IMR-90 (cell line): ENCODE measurements at regions not wholly inside any gene's neighbourhood (a gene's known extent, or its start where the extent isn't known, plus 50 kb on each side); places are given as distances from the start of the nearest gene placed in this dataset.

Experiments used
- ATAC-seq: fragments of 200-7000 bp; cut with Tn5 transposase; 2 replicates; pipeline ENCODE4 v1.9.1; 2020; ENCODE audit warnings: low read depth, mild to moderate bottlenecking, moderate library complexity
- BruUV-seq: library from RNA; stranded (reverse); fragments of 400-500 nt; replicated peaks from 2 replicates; lab custom pipeline; 2021; lab: Mats Ljungman, UMichigan
- CTCF ChIA-PET: fragments of 300-600 bp; formaldehyde crosslinking; extraction: SDS; loops from one replicate; lab custom pipeline; 2021; ENCODE audit warnings: antibody characterized with exemption; lab: Yijun Ruan, JAX
- POLR2A ChIA-PET: fragments of 300-600 bp; sonication (Branson Sonifier 250); formaldehyde crosslinking; loops from one replicate; lab custom pipeline; 2022; ENCODE audit warnings: antibody characterized with exemption; ENCODE audit not compliant: unreplicated experiment; lab: Charles Lee
- DNase-seq: peaks from one replicate; pipeline ENCODE4 v3.0.0; 2013
- H2AFZ ChIP-seq: replicated peaks from 2 replicates; pipeline ENCODE3; 2013; ENCODE audit warnings: low read length, mild to moderate bottlenecking; ENCODE audit not compliant: poor library complexity
- H2AK5ac ChIP-seq: 2 replicates; pipeline ENCODE4 v1.6.1; 2013; ENCODE audit warnings: low read depth, low read length, inconsistent platforms
- H2AK9ac ChIP-seq: replicated peaks from 2 replicates; pipeline ENCODE3; 2013; ENCODE audit warnings: mild to moderate bottlenecking, low read depth, low read length, moderate library complexity; ENCODE audit not compliant: poor library complexity
- H2BK120ac ChIP-seq: 2 replicates; pipeline ENCODE4 v1.6.1; 2013; ENCODE audit warnings: low read depth, low read length, inconsistent platforms
- H2BK15ac ChIP-seq: 3 replicates; pipeline ENCODE4 v1.6.1; 2013; ENCODE audit warnings: low read depth, low read length, inconsistent platforms
- H2BK20ac ChIP-seq: 2 replicates; pipeline ENCODE4 v1.6.1; 2013; ENCODE audit warnings: low read depth, mild to moderate bottlenecking, inconsistent platforms, low read length, moderate library complexity
- H2BK5ac ChIP-seq: 2 replicates; pipeline ENCODE4 v1.6.1; 2013; ENCODE audit warnings: mild to moderate bottlenecking, low read depth, low read length, inconsistent platforms; ENCODE audit not compliant: poor library complexity, severe bottlenecking
- H3K14ac ChIP-seq: replicated peaks from 2 replicates; pipeline ENCODE4 v1.6.1; 2013; ENCODE audit warnings: low read depth, low read length, inconsistent platforms
- H3K18ac ChIP-seq: 2 replicates; pipeline ENCODE4 v1.6.1; 2013; ENCODE audit warnings: low read depth, low read length, control low read depth
- H3K23ac ChIP-seq: 2 replicates; pipeline ENCODE4 v1.6.1; 2013; ENCODE audit warnings: low read depth, low read length, inconsistent platforms
- H3K27ac ChIP-seq: 2 replicates; pipeline ENCODE4 v1.5.1; 2013; ENCODE audit warnings: mild to moderate bottlenecking, control low read depth, low read length; ENCODE audit not compliant: insufficient read depth
- H3K27me3 ChIP-seq: 2 replicates; pipeline ENCODE4 v1.6.1; 2013; ENCODE audit warnings: low read length; ENCODE audit not compliant: control insufficient read depth, insufficient read depth
- H3K36me3 ChIP-seq: 2 replicates; pipeline ENCODE4 v1.6.1; 2013; ENCODE audit warnings: low read length, mixed read lengths; ENCODE audit not compliant: control insufficient read depth, insufficient read depth
- H3K4ac ChIP-seq: 2 replicates; pipeline ENCODE4 v1.6.1; 2013; ENCODE audit warnings: low read depth, low read length, inconsistent platforms
- H3K4me1 ChIP-seq: 2 replicates; pipeline ENCODE4 v1.6.1; 2013; ENCODE audit warnings: low read length, mixed read lengths; ENCODE audit not compliant: control insufficient read depth, insufficient read depth
- H3K4me2 ChIP-seq: 2 replicates; pipeline ENCODE4 v1.6.1; 2013; ENCODE audit warnings: low read depth, mild to moderate bottlenecking, control low read depth, low read length, moderate library complexity
- H3K4me3 ChIP-seq: 2 replicates; pipeline ENCODE4 v1.5.1; 2013; ENCODE audit warnings: low read depth, mild to moderate bottlenecking, control low read depth, low read length, moderate library complexity; ENCODE audit not compliant: insufficient read depth
- H3K56ac ChIP-seq: 2 replicates; pipeline ENCODE4 v1.6.1; 2013; ENCODE audit warnings: low read length, inconsistent platforms; ENCODE audit not compliant: insufficient read depth; ENCODE audit errors: extremely low read depth
- H3K79me1 ChIP-seq, 2 experiments: 2 replicates each; pipeline ENCODE4 v1.6.1; 2013; ENCODE audit warnings: low read length in 2 of 2, inconsistent platforms in 1 of 2, low read depth in 1 of 2
- H3K9ac ChIP-seq: 2 replicates; pipeline ENCODE4 v1.6.1; 2013; ENCODE audit warnings: low read depth, low read length, control low read depth
- H3K9me1 ChIP-seq: 2 replicates; pipeline ENCODE4 v1.6.1; 2013; ENCODE audit warnings: low read length, inconsistent platforms; ENCODE audit not compliant: insufficient read depth
- H3K9me3 ChIP-seq: 2 replicates; pipeline ENCODE4 v1.6.1; 2013; ENCODE audit warnings: low read length; ENCODE audit not compliant: control insufficient read depth, insufficient read depth
- H4K20me1 ChIP-seq: 2 replicates; pipeline ENCODE4 v1.6.1; 2013; ENCODE audit warnings: low read length, inconsistent platforms; ENCODE audit not compliant: insufficient read depth
- H4K5ac ChIP-seq: 2 replicates; pipeline ENCODE4 v1.6.1; 2013; ENCODE audit warnings: mild to moderate bottlenecking, low read depth, low read length, control low read depth
- H4K8ac ChIP-seq, 2 experiments: 2 replicates each; pipeline ENCODE4 v1.6.1; 2013; ENCODE audit warnings: low read depth in 2 of 2, low read length in 2 of 2, control low read depth in 1 of 2, inconsistent platforms in 1 of 2
- H4K91ac ChIP-seq: 2 replicates; pipeline ENCODE4 v1.6.1; 2013; ENCODE audit warnings: low read depth, low read length, inconsistent platforms; ENCODE audit not compliant: insufficient read depth
- BHLHE40 ChIP-seq: fragments of 150-350 bp; IDR thresholded peaks from 2 replicates; pipeline ENCODE4 v1.6.1; 2016; ENCODE audit warnings: mild to moderate bottlenecking, low read depth, low read length
- CEBPB ChIP-seq: IDR thresholded peaks from 2 replicates; pipeline ENCODE4 v1.6.1; 2012; ENCODE audit warnings: low read depth, low read length, improper control_type of control experiment
- CHD1 ChIP-seq: IDR thresholded peaks from 2 replicates; pipeline ENCODE4 v1.6.1; 2012; ENCODE audit warnings: low read depth, low read length, improper control_type of control experiment
- FOS ChIP-seq: fragments of 150-350 bp; IDR thresholded peaks from 2 replicates; pipeline ENCODE4 v1.6.1; 2016; ENCODE audit warnings: low read depth, low read length
- MAFK ChIP-seq: IDR thresholded peaks from 2 replicates; pipeline ENCODE4 v1.6.1; 2012; ENCODE audit warnings: low read depth, low read length, improper control_type of control experiment
- MAZ ChIP-seq: IDR thresholded peaks from 2 replicates; pipeline ENCODE4 v1.6.1; 2012; ENCODE audit warnings: low read depth, mild to moderate bottlenecking, low read length, improper control_type of control experiment, moderate library complexity, borderline replicate concordance
- MXI1 ChIP-seq: IDR thresholded peaks from 2 replicates; pipeline ENCODE4 v1.6.1; 2012; ENCODE audit warnings: low read depth, mild to moderate bottlenecking, low read length, moderate library complexity, borderline replicate concordance
- NFE2L2 ChIP-seq: fragments of 150-350 bp; IDR thresholded peaks from 2 replicates; pipeline ENCODE4 v1.6.1; 2016; ENCODE audit warnings: low read depth, mild to moderate bottlenecking, low read length
- POLR2A ChIP-seq: IDR thresholded peaks from 2 replicates; pipeline ENCODE4 v1.6.1; 2012; ENCODE audit warnings: mild to moderate bottlenecking, low read depth, low read length
- RAD21 ChIP-seq: IDR thresholded peaks from 2 replicates; pipeline ENCODE4 v1.6.1; 2012; ENCODE audit warnings: low read length, improper control_type of control experiment
- RCOR1 ChIP-seq: IDR thresholded peaks from 2 replicates; pipeline ENCODE4 v1.6.1; 2012; ENCODE audit warnings: mild to moderate bottlenecking, low read length, improper control_type of control experiment; ENCODE audit not compliant: insufficient replicate concordance
- RFX5 ChIP-seq: IDR thresholded peaks from 2 replicates; pipeline ENCODE4 v1.8.0; 2012; ENCODE audit warnings: low read depth, mild to moderate bottlenecking, low read length, moderate library complexity
- SMC3 ChIP-seq: fragments of 150-350 bp; IDR thresholded peaks from 2 replicates; pipeline ENCODE4 v1.6.1; 2016; ENCODE audit warnings: low read depth, mild to moderate bottlenecking, antibody characterized with exemption, low read length, moderate library complexity
- WGBS, 2 experiments: methylation state at CpG; one replicate each; pipeline versions ENCODE4 v1.1.5 to v1.1.7; 2013; ENCODE audit warnings: missing lambda C conversion rate in 2 of 2; ENCODE audit not compliant: insufficient read length in 1 of 2; ENCODE audit errors: extremely low coverage in 2 of 2; 5-methylcytosine and 5-hydroxymethylcytosine counted together
- dilution Hi-C: fragments of 300-500 bp; cut with HindIII; formaldehyde crosslinking; loops from one replicate; pipeline ENCODE4 v1.14.3; 2018; ENCODE audit warnings: low sequenced_read_pairs; ENCODE audit not compliant: unreplicated experiment
- in situ Hi-C: fragments of 300-500 bp; cut with MboI; formaldehyde crosslinking; loops from 3 replicates; pipeline ENCODE4 v1.14.3; 2019; ENCODE audit warnings: low sequenced_read_pairs, inconsistent platforms, mixed read lengths
- intact Hi-C: fragments of 100-400 bp; cut with micrococcal nuclease; formaldehyde crosslinking; loops from 2 replicates; pipeline ENCODE4 v1.10.0; 2022
- TF ChIP-seq, protein P1 (sequence below): fragments of 150-350 bp; IDR thresholded peaks from 2 replicates; pipeline ENCODE4 v1.6.1; 2017; ENCODE audit warnings: mild to moderate bottlenecking, antibody characterized with exemption, low read length, low read depth
- TF ChIP-seq, protein P2 (sequence below): fragments of 150-350 bp; IDR thresholded peaks from 2 replicates; pipeline ENCODE4 v1.6.1; 2016; ENCODE audit warnings: low read depth, mild to moderate bottlenecking, low read length, moderate library complexity, borderline replicate concordance
- TF ChIP-seq, protein P3 (sequence below): conservative IDR thresholded peaks from 2 replicates; pipeline ENCODE4 v1.5.1; 2012; ENCODE audit warnings: mild to moderate bottlenecking, low read depth, low read length, improper control_type of control experiment

DNA sequence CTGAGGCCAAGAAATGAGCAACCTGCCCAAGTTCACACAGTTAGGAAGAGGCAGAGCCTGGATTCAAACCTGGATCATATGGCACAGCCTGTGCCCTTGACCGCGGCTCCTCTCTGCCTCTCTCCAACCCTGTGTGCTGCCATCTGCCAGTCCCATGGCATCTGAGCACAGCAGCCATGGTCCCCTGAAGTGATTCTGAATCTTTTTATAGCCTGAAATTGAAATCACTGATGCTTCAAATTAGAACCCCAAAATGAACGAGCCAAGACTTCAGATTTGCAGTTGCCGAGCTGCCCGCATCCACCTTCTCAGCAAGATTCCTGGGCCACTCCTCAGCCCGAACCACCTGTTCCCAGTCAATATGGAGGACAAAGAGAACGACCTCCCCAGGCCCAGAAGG, 252.7 kb downstream of the CTTN start:
- H3K9me3 ChIP-seq: no peaks in the 10 kb centered on the region
- no peak overlapping the region for H3K18ac ChIP-seq
- ChIA-PET POLR2A (no interaction called here), CTCF (no interaction called here)
- no peak overlapping the region for H2AFZ ChIP-seq
- no peak overlapping the region for H4K5ac ChIP-seq
- H3K79me1 ChIP-seq: no peaks in the 10 kb centered on the region
- no peaks in the 10 kb centered on the region for H3K36me3 ChIP-seq
- TF ChIP-seq CHD1 (no peak), POLR2A (no peak), MAZ (no peak), RCOR1 (no peak), RFX5 (no peak), RAD21 (no peak), BHLHE40 (no peak), CEBPB (no peak), FOS (no peak), SMC3 (no peak), MXI1 (no peak), MAFK (no peak), NFE2L2 (no peak)
- TF ChIP-seq, protein P1, sequence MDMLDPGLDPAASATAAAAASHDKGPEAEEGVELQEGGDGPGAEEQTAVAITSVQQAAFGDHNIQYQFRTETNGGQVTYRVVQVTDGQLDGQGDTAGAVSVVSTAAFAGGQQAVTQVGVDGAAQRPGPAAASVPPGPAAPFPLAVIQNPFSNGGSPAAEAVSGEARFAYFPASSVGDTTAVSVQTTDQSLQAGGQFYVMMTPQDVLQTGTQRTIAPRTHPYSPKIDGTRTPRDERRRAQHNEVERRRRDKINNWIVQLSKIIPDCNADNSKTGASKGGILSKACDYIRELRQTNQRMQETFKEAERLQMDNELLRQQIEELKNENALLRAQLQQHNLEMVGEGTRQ: no peak
- TF ChIP-seq, protein P2, sequence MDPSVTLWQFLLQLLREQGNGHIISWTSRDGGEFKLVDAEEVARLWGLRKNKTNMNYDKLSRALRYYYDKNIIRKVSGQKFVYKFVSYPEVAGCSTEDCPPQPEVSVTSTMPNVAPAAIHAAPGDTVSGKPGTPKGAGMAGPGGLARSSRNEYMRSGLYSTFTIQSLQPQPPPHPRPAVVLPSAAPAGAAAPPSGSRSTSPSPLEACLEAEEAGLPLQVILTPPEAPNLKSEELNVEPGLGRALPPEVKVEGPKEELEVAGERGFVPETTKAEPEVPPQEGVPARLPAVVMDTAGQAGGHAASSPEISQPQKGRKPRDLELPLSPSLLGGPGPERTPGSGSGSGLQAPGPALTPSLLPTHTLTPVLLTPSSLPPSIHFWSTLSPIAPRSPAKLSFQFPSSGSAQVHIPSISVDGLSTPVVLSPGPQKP: no peak
- TF ChIP-seq, protein P3, sequence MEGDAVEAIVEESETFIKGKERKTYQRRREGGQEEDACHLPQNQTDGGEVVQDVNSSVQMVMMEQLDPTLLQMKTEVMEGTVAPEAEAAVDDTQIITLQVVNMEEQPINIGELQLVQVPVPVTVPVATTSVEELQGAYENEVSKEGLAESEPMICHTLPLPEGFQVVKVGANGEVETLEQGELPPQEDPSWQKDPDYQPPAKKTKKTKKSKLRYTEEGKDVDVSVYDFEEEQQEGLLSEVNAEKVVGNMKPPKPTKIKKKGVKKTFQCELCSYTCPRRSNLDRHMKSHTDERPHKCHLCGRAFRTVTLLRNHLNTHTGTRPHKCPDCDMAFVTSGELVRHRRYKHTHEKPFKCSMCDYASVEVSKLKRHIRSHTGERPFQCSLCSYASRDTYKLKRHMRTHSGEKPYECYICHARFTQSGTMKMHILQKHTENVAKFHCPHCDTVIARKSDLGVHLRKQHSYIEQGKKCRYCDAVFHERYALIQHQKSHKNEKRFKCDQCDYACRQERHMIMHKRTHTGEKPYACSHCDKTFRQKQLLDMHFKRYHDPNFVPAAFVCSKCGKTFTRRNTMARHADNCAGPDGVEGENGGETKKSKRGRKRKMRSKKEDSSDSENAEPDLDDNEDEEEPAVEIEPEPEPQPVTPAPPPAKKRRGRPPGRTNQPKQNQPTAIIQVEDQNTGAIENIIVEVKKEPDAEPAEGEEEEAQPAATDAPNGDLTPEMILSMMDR: no peak
- DNase-seq (no peak), ATAC-seq (no peak)
- no TSS peak for BruUV-seq
- no peak overlapping the region for H2AK5ac ChIP-seq
- H3K56ac ChIP-seq: no peak overlapping the region
- no peak overlapping the region for H2BK5ac ChIP-seq
- in situ Hi-C loops: no loop called here
- no peak overlapping the region for H3K4me2 ChIP-seq
- no peak overlapping the region for H2BK15ac ChIP-seq
- H3K14ac ChIP-seq: no peak overlapping the region
- H4K8ac ChIP-seq: no peak overlapping the region
- H3K9ac ChIP-seq: no peak overlapping the region
- intact Hi-C loops: no loop called here
- H3K4ac ChIP-seq: no peak overlapping the region
- no peak overlapping the region for H2BK20ac ChIP-seq
- WGBS, 2 experiments: 93% methylated on average over 2 of the region's 7 CpGs; no CpG with 5 or more reads in 1 of the 2 experiments
- no peak overlapping the region for H3K23ac ChIP-seq
- dilution Hi-C loops: no loop called here
- H4K91ac ChIP-seq: no peak overlapping the region
- peaks cover 13% of the 10 kb centered on the region for H4K20me1 ChIP-seq
- no peaks in the 10 kb centered on the region for H3K4me1 ChIP-seq
- H2AK9ac ChIP-seq: no peak overlapping the region
- no peak overlapping the region for H3K27ac ChIP-seq
- H3K27me3 ChIP-seq: peaks cover 2% of the 10 kb centered on the region; the same call in 1 of the 2 replicates
- no peak overlapping the region for H2BK120ac ChIP-seq
- H3K9me1 ChIP-seq: no peaks in the 10 kb centered on the region
- H3K4me3 ChIP-seq: no peak overlapping the region
